NOMO-1 (cell line): ENCODE measurements at regions not wholly inside any gene's neighbourhood (a gene's known extent, or its start where the extent isn't known, plus 50 kb on each side); places are given as distances from the start of the nearest gene placed in this dataset.
A peak's percentile ranks its signal among the peaks of the same experiment; 100 is the strongest.
"Not testable (repeated sequence)": the region's sequence is repeated elsewhere in the genome, so short reads cannot be mapped to it uniquely, and the experiment has no call there.

Experiments used
- DNase-seq, 2 experiments: peaks; one replicate each; lab custom pipeline; 2025; ENCODE audit not compliant: unreplicated experiment in 2 of 2; lab: John Stamatoyannopoulos, UW

DNA sequence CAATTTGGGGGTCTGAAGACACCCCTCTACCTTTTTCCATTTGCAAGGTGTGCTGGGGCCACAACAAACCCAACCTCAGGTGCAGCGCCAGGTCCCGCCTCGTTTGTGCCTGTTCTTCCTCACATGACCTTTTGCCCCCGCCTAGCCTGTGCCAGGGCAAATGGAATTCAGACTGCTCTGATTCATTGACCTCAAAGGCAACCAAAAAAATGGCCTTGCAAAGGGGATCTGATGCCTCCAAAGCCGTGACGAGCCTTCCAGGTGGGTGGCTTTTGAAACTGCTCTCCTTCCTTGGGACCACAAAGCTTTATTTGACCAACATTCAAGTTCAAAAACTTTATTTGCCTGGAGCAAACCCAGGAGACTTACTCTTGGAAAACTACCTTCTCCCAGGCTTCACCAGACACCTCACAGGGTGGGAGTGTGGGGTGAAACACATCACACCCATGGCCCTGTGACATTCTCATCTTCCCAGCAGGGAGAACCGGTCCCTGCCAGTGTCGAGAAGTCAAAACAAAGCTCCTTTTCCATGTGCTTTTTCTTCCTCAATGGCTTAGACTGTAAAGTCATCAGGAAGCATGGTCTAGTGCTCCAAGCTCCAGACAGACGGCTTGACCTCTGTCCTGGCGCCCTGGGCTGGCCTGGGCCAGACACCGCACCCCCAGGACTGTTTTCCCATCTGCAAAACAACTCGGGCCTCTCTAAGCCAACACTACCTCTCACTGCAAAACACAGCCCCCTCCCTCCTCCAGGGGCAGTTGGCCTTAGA, 103.9 kb upstream of the HES1 start:
- no peak for DNase-seq

DNA sequence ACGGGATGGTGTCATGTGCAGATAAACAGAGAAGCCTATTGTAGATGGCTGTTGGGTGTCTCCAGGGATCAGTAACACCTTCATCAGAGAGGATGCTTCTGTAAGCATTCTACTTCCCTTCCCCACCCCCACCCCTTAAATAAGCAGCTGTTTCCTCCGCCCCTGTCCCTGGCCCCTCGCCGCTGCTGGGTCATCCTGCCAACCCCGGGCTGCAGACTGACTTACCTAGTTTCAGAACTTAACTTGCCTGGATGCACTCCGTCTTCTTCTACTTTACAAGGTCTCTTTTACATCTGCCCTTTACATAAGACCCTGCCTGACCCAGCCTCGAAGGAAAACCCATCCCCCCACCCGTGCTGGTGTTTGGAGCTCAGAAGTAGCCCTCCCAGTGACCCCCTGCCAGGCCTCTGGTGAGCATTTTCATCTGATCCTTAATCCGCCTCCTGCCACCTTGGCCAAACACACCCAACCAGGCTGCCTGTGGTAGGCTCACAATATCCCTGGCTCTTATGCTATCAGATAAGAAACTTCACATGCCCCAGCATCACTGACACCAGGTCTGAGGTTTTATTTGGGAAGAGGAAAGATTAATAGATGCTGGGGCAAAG, 103.0 kb upstream of the HES1 start:
- DNase-seq, result no peak

DNA sequence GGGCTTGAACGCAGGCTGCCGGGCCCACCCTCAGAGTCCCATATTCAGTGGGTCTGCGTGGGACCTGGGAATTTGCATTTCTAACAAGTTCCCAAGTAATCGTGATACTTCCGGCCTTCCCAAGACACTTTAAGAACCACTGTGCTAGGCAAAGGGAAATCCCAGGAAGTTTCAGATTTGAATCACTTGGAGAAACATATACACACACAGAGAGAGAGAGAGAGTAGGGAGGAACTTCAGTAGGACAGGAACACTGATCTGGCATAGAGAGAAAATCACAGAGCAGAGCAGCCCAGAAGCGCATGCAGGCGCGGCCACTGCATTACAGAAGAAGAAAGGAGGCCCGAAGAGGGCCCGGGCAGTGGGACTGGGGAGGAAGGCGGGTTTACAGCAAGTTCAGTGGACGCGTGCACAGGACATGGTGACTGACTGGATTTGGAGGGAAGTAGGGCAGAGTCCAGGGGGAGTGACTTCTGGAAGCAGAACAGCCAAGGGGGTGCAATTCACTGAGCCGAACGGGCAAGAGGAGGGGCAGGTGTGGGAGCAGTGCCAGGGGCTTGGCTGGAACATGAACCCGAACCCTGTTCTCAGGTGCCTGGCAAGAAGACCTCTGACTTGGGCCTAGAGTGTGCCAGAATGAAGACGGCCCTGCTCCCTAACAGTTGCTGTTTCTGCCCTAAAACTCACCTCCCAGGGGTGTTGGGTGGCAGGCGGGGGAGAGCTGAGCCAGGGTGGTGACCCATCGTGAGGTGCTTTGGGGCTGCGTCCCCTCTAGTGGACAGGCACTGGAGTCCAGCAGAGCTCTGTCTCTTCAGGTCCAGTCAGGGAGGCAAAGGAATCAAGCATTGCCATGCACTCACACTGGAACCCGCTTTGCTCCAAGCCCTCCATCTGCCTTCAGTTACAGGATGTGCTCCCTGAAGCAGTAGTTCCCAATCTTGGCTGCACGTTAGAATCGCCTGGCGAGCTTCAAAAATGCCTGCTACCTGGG, 101.3 kb upstream of the HES1 start:
- no peak for DNase-seq

DNA sequence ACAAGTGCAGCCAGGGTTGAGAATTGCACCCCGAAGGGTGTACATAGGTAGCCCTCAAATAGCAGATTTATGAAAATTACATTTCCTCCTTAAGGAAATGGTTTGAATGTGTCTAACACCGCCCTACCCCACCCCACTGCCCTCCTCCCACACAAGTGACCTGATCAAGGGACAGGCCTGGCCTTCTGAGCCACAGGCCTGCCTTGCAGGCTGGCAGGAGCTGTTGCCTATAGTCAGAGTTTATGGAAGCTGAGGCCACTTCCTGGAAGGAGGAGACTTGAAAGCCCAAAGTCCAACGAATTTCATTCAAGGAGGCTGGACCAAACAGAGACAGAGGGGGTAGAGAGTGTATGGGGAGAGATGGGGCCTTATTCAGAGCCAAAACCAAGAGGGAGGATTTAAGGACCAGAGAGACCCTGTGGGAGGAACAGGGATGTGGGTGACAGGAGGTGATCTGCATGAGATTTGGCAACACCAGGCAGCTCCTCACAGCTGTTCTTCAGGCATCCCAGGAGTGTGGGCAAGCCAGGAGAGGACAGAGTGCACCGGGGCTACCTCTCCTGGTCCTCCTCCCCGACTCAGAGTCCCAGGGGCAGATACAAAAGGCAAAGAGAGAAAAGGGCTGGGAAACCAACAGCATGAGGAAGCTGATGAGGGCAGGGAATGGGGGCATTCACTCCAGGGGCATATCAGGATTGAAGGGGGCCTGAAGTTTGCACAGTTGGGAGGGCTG, 100.4 kb upstream of the HES1 start:
- DNase-seq, result no peak

DNA sequence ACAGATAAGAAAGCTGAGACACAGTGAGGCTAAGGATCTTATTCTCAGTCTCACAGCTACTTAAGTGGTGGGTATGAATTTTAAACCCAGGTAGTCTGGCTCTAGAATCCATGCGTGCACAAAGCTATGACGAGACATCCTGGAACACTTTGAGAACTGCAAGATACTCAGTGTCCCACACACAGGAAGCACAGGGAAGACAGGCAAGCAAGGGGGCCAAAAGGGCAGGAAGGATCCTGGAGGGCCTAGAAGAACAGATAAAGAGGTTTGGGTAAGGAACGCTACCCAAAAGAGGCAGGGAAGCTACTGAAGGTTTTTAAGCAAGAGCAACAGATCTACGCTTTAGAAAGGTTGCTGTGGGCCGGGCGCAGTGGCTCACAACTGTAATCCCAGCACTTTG, 99.1 kb upstream of the HES1 start:
- no peak for DNase-seq

- DNase-seq, result not testable (repeated sequence)
These were observed 97.6 kb upstream of the HES1 start for GRCh38 chr3:194038346-194038745.

DNA sequence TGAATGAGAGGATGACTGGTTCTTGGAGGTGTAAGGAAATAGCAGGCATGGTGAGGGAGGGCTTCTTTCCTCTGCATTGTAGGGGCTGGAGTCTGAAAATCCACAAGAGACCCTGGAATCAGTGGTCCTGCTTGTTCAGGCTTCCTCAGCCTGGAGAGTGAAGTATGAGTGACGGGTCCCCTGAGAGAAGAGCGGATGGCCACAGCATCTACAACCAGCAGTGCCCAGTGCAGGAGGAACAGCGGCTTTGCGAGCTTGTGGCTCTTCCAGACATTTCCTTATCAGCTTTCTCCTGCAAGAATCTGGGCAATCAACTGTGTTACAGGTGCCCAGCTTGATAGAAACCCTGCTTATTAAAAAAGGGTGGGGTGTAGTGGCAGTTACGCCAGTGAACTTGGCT, 97.0 kb upstream of the HES1 start:
- DNase-seq, result no peak

DNA sequence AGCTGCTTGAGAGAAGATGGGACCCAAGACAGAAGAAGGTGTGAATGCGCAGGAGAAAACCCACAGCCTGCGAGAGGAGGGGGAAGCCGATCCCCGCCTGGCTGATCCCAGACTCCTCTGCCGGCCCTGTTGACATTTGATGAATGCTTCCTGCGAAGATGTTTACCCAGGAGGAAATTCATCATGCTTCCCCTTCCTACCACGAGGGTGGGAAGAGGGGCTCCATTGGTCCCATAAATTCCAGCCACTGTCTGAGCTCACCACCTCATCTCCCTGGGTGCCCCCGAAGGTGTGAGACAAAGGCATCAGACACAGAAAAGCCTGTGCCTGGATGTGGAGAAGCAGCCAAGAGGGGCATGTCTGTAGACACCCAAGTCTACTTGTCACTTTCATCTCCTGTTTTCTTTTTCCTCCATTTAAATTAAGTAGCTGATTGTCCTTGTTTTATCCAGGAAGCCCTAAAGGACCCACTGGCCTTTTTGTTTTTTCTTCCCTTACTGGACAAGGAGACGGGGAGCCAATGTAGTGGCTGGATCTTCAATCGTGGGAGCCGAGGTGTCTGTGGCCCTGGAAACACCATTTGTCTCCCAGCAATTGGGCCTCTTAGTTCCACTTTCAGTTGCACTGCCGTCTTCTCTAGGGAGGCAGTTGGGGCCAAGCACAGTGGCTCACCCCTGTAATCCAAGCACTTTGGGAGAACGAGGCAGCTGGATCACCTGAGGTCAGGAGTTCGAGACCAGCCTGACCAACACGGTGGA, 95.3 kb upstream of the HES1 start:
- DNase-seq, result no peak

- no peak for DNase-seq
These were observed 93.0 kb upstream of the HES1 start for GRCh38 chr3:194042927-194043326.

DNA sequence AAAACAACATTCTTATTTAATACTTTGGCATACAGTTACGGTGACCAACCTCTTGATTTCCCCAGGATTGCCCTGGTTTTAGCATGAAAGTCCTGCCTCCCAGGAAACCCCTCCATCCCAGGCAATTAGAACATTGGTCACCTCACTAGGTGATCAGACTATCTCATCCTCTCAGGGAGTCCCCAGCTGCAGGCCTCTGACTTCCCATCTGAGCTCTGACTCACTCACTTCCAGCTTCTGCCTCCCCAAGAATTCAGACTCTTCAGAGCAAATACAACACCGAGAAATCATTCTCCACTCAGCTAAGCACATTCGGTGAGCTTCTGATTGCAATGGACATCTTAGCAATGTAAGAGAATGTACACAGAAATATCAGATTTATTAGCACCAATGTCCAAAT, 92.4 kb upstream of the HES1 start:
- DNase-seq, result no peak

DNA sequence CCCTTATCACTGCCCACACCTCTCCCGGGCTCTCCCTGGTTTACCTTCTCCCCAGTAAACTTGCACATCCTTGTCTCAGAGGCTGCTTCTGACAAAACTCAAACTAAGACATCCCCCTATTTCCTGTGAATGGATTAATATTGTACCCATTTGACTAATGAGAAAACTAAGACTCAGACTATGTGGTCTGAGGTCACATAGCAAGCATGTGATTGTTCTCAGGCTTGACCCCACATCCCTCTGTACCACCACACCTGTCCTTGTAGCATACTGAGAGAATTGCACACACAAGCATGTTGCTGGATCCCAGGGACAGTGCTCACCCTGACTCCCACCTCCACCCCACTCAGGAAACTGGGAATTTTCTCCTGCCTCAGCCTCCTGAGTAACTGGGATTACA, 90.7 kb upstream of the HES1 start:
- no peak for DNase-seq

DNA sequence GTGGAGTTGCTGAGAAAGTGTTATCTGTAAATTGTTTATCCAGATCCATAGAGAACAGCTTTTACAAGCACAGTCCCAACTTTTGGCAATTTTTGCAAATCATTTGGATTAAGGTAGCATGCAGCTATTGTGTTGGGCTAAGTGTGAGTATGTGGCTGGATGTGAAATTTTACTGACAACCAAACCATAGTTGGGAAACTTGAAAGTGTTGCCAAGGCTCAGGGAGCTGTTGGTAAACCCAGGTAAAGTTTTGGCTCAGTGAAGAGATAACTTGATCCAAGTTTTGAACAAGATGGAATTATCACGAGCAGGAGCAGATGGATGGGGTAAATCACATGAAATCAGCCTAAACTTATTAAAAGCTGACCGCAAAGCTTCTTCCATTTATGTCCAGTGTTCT, 90.0 kb upstream of the HES1 start:
- no peak for DNase-seq

- DNase-seq, result peak in 1 of 2 experiments; percentile 21
These were observed 89.4 kb upstream of the HES1 start for GRCh38 chr3:194046531-194046930.

DNA sequence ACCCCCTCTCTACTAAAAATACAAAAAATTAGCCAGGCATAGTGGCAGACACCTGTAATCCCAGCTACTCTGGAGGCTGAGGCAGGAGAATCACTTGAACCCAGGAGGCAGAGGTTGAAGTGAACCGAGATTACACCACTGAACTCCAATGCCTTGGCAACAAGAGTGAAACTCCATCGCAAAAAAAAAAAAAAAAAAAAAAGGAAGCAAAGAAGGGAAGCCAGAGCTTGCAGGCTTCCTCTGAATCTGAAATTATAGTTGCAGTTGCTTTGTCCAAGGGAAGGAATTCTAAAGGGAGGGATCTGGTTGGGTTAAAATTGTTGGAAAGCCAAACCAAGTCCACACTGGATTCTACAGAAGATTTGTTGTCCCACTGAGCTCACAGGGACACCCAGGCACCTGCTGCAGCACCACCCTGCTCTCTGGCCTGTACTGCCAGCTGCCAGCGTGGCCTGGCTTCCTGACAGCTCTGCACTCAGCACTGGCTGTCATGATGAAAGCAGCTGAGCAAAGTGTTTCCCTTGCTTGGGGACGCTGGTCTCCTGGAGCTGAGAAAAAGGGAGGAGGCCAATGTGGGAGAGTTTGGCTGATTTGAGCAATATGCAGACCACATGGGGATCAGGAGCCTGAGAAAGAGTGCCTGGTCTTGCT, 88.8 kb upstream of the HES1 start:
- peak; percentile 68 to 88 for DNase-seq

DNA sequence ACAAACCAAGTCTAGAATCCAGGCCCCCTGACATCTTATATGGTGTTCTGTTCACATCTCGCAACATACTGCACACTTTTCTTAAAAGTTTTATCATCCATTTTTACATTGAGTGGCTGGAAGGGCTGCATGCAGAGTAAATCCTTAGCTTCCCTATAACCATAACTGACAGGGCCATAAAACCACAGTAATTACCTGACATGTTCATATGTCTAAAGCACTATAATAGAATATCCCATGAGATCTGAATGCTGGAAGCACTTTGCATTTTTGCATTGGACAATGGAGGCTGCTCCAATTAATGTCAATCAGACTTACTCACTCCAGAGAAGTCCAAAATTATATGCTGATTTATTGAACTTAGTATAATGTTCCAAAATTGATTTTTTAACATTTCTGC, 86.6 kb upstream of the HES1 start:
- no peak for DNase-seq

GRCh38 chr3:194050782-194051320, 85.1 kb upstream of the HES1 start:
- DNase-seq, result no peak

GRCh38 chr3:194051366-194052149, 84.4 kb upstream of the HES1 start:
- DNase-seq, result peak; percentile 98 to 100

DNA sequence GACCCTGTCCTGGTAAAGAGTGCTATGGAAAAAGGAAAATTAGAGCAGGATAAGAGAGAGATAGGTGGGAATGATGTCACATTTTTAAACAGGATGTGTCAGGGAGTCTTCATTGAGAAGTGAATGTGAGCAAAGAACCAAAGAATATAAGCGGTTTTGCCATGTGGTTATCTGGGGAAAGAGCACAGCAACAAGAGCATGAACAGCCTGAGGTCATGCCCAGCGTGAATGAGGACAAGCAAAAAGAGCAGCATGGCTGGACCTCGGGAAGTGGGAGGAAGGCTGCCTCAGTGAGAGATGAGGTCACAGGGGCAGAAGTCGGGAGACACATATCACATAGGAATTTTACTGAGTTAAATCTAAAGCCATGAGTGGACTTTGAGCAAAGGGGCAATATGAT, 82.8 kb upstream of the HES1 start:
- DNase-seq, result no peak
